ENCODE measurements at regions not wholly inside any gene's neighbourhood (a gene's known extent, or its start where the extent isn't known, plus 50 kb on each side); places are given as distances from the start of the nearest gene placed in this dataset.

DNA sequence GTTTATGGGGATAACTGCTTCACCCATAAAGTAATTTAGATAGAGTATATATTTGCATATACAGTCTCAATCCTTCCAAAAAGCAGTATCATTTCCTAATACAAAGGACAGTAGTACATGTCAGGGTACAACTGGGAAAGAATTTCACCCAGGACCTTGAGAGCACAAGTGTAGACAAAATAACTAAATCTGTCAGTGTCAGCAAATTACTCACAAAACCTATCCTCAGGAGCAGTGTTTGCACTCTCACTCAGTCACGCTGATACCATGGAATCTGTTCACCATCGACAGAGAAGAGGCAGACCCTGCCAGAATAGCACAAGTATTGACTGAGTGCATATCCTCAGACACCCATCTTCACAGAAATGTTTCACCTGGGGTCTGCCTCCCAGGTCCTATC is 554.7 kb upstream of the PHF14 start:
- TF ChIP-seq, protein P1, sequence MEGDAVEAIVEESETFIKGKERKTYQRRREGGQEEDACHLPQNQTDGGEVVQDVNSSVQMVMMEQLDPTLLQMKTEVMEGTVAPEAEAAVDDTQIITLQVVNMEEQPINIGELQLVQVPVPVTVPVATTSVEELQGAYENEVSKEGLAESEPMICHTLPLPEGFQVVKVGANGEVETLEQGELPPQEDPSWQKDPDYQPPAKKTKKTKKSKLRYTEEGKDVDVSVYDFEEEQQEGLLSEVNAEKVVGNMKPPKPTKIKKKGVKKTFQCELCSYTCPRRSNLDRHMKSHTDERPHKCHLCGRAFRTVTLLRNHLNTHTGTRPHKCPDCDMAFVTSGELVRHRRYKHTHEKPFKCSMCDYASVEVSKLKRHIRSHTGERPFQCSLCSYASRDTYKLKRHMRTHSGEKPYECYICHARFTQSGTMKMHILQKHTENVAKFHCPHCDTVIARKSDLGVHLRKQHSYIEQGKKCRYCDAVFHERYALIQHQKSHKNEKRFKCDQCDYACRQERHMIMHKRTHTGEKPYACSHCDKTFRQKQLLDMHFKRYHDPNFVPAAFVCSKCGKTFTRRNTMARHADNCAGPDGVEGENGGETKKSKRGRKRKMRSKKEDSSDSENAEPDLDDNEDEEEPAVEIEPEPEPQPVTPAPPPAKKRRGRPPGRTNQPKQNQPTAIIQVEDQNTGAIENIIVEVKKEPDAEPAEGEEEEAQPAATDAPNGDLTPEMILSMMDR (IDR thresholded peaks at IDR 0.05), result no peak
- TF ChIP-seq EP300 (IDR thresholded peaks at IDR 0.05) (no peak), POLR2AphosphoS5 (IDR thresholded peaks at IDR 0.05) (no peak)
